ENCODE measurements at regions not wholly inside any gene's neighbourhood (a gene's known extent, or its start where the extent isn't known, plus 50 kb on each side); places are given as distances from the start of the nearest gene placed in this dataset.

- no peak overlapping the region for H3K4me2 ChIP-seq (ENCODE audit: low read length)
- no peaks in the 10 kb centered on the region for H3K79me2 ChIP-seq (ENCODE audit: low read length)
- no peaks in the 10 kb centered on the region for H4K20me1 ChIP-seq (ENCODE audit: insufficient read depth, low read length)
- H3K36me3 ChIP-seq (replicated peaks; ENCODE audit: low read depth, low read length): no peaks in the 10 kb centered on the region
- H2AFZ ChIP-seq (ENCODE audit: low read depth, low read length): no peak overlapping the region
- H3K27me3 ChIP-seq (ENCODE audit: low read depth, low read length): no peaks in the 10 kb centered on the region
- no peak overlapping the region for H3K27ac ChIP-seq (ENCODE audit: low read length)
- TF ChIP-seq CTCF (IDR thresholded peaks at IDR 0.05; ENCODE audit: low read depth, low read length) (no peak), EZH2phosphoT487 (IDR thresholded peaks at IDR 0.05; ENCODE audit: low read depth) (no peak)
- no peaks in the 10 kb centered on the region for H3K9me3 ChIP-seq (ENCODE audit: insufficient read depth, low read length)
- no peak overlapping the region for H3K4me3 ChIP-seq (ENCODE audit: low read length)
- no peak overlapping the region for H3K9ac ChIP-seq (ENCODE audit: low read length)
- no peaks in the 10 kb centered on the region for H3K4me1 ChIP-seq (ENCODE audit: low read length)
Measured at GRCh38 chr19:31947436-31948115, 397.8 kb upstream of the ZNF507 start.

- Histone ChIP-seq H3K4me3 (ENCODE audit: low read length) (no peak overlapping the region), H3K4me1 (ENCODE audit: low read length) (no peaks in the 10 kb centered on the region), H3K27me3 (ENCODE audit: low read depth, low read length) (no peaks in the 10 kb centered on the region), H4K20me1 (ENCODE audit: insufficient read depth, low read length) (no peaks in the 10 kb centered on the region), H3K9me3 (ENCODE audit: insufficient read depth, low read length) (no peaks in the 10 kb centered on the region), H2AFZ (ENCODE audit: low read depth, low read length) (no peak overlapping the region), H3K36me3 (replicated peaks; ENCODE audit: low read depth, low read length) (no peaks in the 10 kb centered on the region), H3K79me2 (ENCODE audit: low read length) (no peaks in the 10 kb centered on the region), H3K4me2 (ENCODE audit: low read length) (no peak overlapping the region), H3K9ac (ENCODE audit: low read length) (no peak overlapping the region), H3K27ac (ENCODE audit: low read length) (no peak overlapping the region)
- TF ChIP-seq EZH2phosphoT487 (IDR thresholded peaks at IDR 0.05; ENCODE audit: low read depth): no peak
- TF ChIP-seq CTCF (IDR thresholded peaks at IDR 0.05; ENCODE audit: low read depth, low read length): no peak
Measured at GRCh38 chr19:31952693-31953092, 392.7 kb upstream of the ZNF507 start.

- Histone ChIP-seq H3K27ac (ENCODE audit: low read length) (no peak overlapping the region), H2AFZ (ENCODE audit: low read depth, low read length) (no peak overlapping the region), H3K4me2 (ENCODE audit: low read length) (no peak overlapping the region), H4K20me1 (ENCODE audit: insufficient read depth, low read length) (no peaks in the 10 kb centered on the region), H3K79me2 (ENCODE audit: low read length) (no peaks in the 10 kb centered on the region), H3K9ac (ENCODE audit: low read length) (no peak overlapping the region), H3K4me3 (ENCODE audit: low read length) (no peak overlapping the region), H3K36me3 (replicated peaks; ENCODE audit: low read depth, low read length) (no peaks in the 10 kb centered on the region), H3K4me1 (ENCODE audit: low read length) (no peaks in the 10 kb centered on the region), H3K9me3 (ENCODE audit: insufficient read depth, low read length) (no peaks in the 10 kb centered on the region), H3K27me3 (ENCODE audit: low read depth, low read length) (no peaks in the 10 kb centered on the region)
- TF ChIP-seq EZH2phosphoT487 (IDR thresholded peaks at IDR 0.05; ENCODE audit: low read depth): no peak
- no peak for TF ChIP-seq CTCF (IDR thresholded peaks at IDR 0.05; ENCODE audit: low read depth, low read length)
Measured at GRCh38 chr19:31955061-31955460, 390.3 kb upstream of the ZNF507 start.

GRCh38 chr19:31955884-31956283 lies 389.5 kb upstream of the ZNF507 start:
- no peak overlapping the region for H3K4me2 ChIP-seq (ENCODE audit: low read length)
- H3K9ac ChIP-seq (ENCODE audit: low read length): no peak overlapping the region
- no peaks in the 10 kb centered on the region for H4K20me1 ChIP-seq (ENCODE audit: insufficient read depth, low read length)
- no peak for TF ChIP-seq EZH2phosphoT487 (IDR thresholded peaks at IDR 0.05; ENCODE audit: low read depth)
- no peak for TF ChIP-seq CTCF (IDR thresholded peaks at IDR 0.05; ENCODE audit: low read depth, low read length)
- no peak overlapping the region for H3K27ac ChIP-seq (ENCODE audit: low read length)
- no peak overlapping the region for H3K4me3 ChIP-seq (ENCODE audit: low read length)
- H3K79me2 ChIP-seq (ENCODE audit: low read length): no peaks in the 10 kb centered on the region
- H3K9me3 ChIP-seq (ENCODE audit: insufficient read depth, low read length): no peaks in the 10 kb centered on the region
- H3K36me3 ChIP-seq (replicated peaks; ENCODE audit: low read depth, low read length): no peaks in the 10 kb centered on the region
- no peak overlapping the region for H2AFZ ChIP-seq (ENCODE audit: low read depth, low read length)
- H3K4me1 ChIP-seq (ENCODE audit: low read length): no peaks in the 10 kb centered on the region
- H3K27me3 ChIP-seq (ENCODE audit: low read depth, low read length): no peaks in the 10 kb centered on the region

Measured in OCI-LY3 (cell line).